GM23338 (cell line): ENCODE measurements at regions not wholly inside any gene's neighbourhood (a gene's known extent, or its start where the extent isn't known, plus 50 kb on each side); places are given as distances from the start of the nearest gene placed in this dataset.

Experiments used
- ATAC-seq: fragments of 200-7000 bp; cut with Tn5 transposase; 3 replicates; pipeline ENCODE4 v1.9.1; 2020
- DNase-seq: peaks from one replicate; pipeline ENCODE4 v3.0.0-alpha.2; 2015; ENCODE audit warnings: low spot score
- H2AFZ ChIP-seq: fragments of 200-600 bp; sonication (generic); 2 replicates; pipeline ENCODE4 v1.8.0; 2016; ENCODE audit warnings: antibody characterized with exemption, mild to moderate bottlenecking, moderate library complexity
- H3F3A ChIP-seq: fragments of 200-600 bp; sonication (generic); replicated peaks from 2 replicates; pipeline ENCODE4 v1.8.0; 2017; ENCODE audit warnings: antibody characterized with exemption, mixed run types, low read depth
- H3K27ac ChIP-seq: fragments of 200-600 bp; sonication (generic); 2 replicates; pipeline ENCODE4 v1.6.1; 2016; ENCODE audit warnings: low read depth
- H3K27me3 ChIP-seq: fragments of 200-600 bp; sonication (generic); 2 replicates; pipeline ENCODE4 v1.8.0; 2016; ENCODE audit warnings: mild to moderate bottlenecking, mixed run types, moderate library complexity; ENCODE audit not compliant: insufficient read depth
- H3K36me3 ChIP-seq: fragments of 200-600 bp; sonication (generic); 2 replicates; pipeline ENCODE4 v1.8.0; 2016; ENCODE audit warnings: mild to moderate bottlenecking; ENCODE audit not compliant: insufficient read depth
- H3K4me1 ChIP-seq: fragments of 200-600 bp; sonication (generic); 2 replicates; pipeline ENCODE4 v1.8.0; 2016; ENCODE audit warnings: mild to moderate bottlenecking, moderate library complexity; ENCODE audit not compliant: insufficient read depth
- H3K4me2 ChIP-seq: fragments of 200-600 bp; sonication (generic); 2 replicates; pipeline ENCODE4 v1.7.1; 2017; ENCODE audit warnings: mixed run types
- H3K4me3 ChIP-seq: fragments of 200-600 bp; sonication (generic); 2 replicates; pipeline ENCODE4 v1.6.1; 2016; ENCODE audit warnings: mixed run types
- H3K79me2 ChIP-seq: fragments of 200-600 bp; sonication (generic); replicated peaks from 2 replicates; pipeline ENCODE4 v1.8.0; 2017; ENCODE audit warnings: mild to moderate bottlenecking; ENCODE audit not compliant: insufficient read depth
- H3K9me2 ChIP-seq: fragments of 200-600 bp; sonication (generic); 2 replicates; pipeline ENCODE4 v1.8.0; 2017; ENCODE audit not compliant: insufficient read depth
- H4K20me1 ChIP-seq: fragments of 200-600 bp; sonication (generic); replicated peaks from 2 replicates; pipeline ENCODE4 v1.8.0; 2017; ENCODE audit warnings: mild to moderate bottlenecking; ENCODE audit not compliant: insufficient read depth
- H3K27ac Mint-ChIP-seq: 2 replicates; pipeline ENCODE4 v1.8.0; 2020; ENCODE audit warnings: inconsistent platforms, mild to moderate bottlenecking, moderate library complexity, mixed read lengths
- H3K27me3 Mint-ChIP-seq: 3 replicates; pipeline ENCODE4 v1.8.0; 2022; ENCODE audit warnings: low read depth, mild to moderate bottlenecking, moderate library complexity, mixed read lengths, inconsistent platforms; ENCODE audit not compliant: insufficient read depth, poor library complexity
- H3K36me3 Mint-ChIP-seq: 3 replicates; pipeline ENCODE4 v1.8.0; 2021; ENCODE audit warnings: low read depth, mild to moderate bottlenecking, inconsistent platforms, moderate library complexity, mixed read lengths
- H3K4me1 Mint-ChIP-seq: 3 replicates; pipeline ENCODE4 v1.8.0; 2020; ENCODE audit warnings: mild to moderate bottlenecking, inconsistent platforms, mixed read lengths
- H3K4me3 Mint-ChIP-seq: 3 replicates; pipeline ENCODE4 v1.8.0; 2021; ENCODE audit warnings: moderate library complexity, mild to moderate bottlenecking, inconsistent platforms, mixed read lengths
- H3K9me3 Mint-ChIP-seq: 3 replicates; pipeline ENCODE4 v1.8.0; 2020; ENCODE audit warnings: moderate library complexity, mild to moderate bottlenecking, inconsistent platforms, mixed read lengths
- CREB1 ChIP-seq: fragments of 250-450 bp; sonication (Bioruptor Pico); IDR thresholded peaks from 2 replicates; pipeline ENCODE4 v1.5.0; 2020; ENCODE audit warnings: low read depth, mild to moderate bottlenecking, moderate library complexity
- CTCF ChIP-seq, 2 experiments: fragments of 200-600 bp in 1 of 2; sonication (generic) in 1 of 2; conservative IDR thresholded peaks; 2 replicates each; pipeline versions ENCODE4 v1.5.1 to v1.6.1; 2016 to 2017; ENCODE audit warnings: antibody characterized with exemption in 2 of 2, low read depth in 2 of 2, mild to moderate bottlenecking in 2 of 2, moderate library complexity in 1 of 2
- ETS1 ChIP-seq: IDR thresholded peaks from 2 replicates; pipeline ENCODE4 v1.6.1; 2016; ENCODE audit warnings: antibody characterized with exemption
- EZH2 ChIP-seq: fragments of 200-600 bp; sonication (generic); IDR thresholded peaks from one replicate; pipeline ENCODE4 v1.8.0; 2017; ENCODE audit warnings: antibody characterized with exemption, mild to moderate bottlenecking, low read depth; ENCODE audit not compliant: unreplicated experiment
- EZH2phosphoT487 ChIP-seq: fragments of 200-600 bp; sonication (generic); IDR thresholded peaks from one replicate; pipeline ENCODE4 v1.8.1; 2018; ENCODE audit warnings: antibody characterized with exemption; ENCODE audit not compliant: unreplicated experiment
- JUNB ChIP-seq: IDR thresholded peaks from one replicate; pipeline ENCODE4 v1.6.1; 2016; ENCODE audit warnings: antibody characterized with exemption; ENCODE audit not compliant: unreplicated experiment
- NANOG ChIP-seq: IDR thresholded peaks from 2 replicates; pipeline ENCODE4 v1.6.1; 2016; ENCODE audit warnings: antibody characterized with exemption, borderline replicate concordance
- POLR2AphosphoS5 ChIP-seq: IDR thresholded peaks from 2 replicates; pipeline ENCODE4 v1.6.1; 2016; ENCODE audit warnings: antibody characterized with exemption, low read depth
- STAT1 ChIP-seq: IDR thresholded peaks from one replicate; pipeline ENCODE4 v1.6.1; 2016; ENCODE audit warnings: antibody characterized with exemption; ENCODE audit not compliant: unreplicated experiment
- ZNF114 ChIP-seq: fragments of 250-450 bp; sonication (Bioruptor Pico); IDR thresholded peaks from 2 replicates; pipeline ENCODE4 v1.5.0; 2020; ENCODE audit warnings: mild to moderate bottlenecking, moderate library complexity
- ZNF331 ChIP-seq: fragments of 250-450 bp; sonication (Bioruptor Pico); IDR thresholded peaks from 2 replicates; pipeline ENCODE4 v1.5.0; 2020; ENCODE audit warnings: low read depth, mild to moderate bottlenecking, moderate library complexity
- TF ChIP-seq, protein P1 (sequence below): fragments of 250-450 bp; sonication (Bioruptor Pico); IDR thresholded peaks from 2 replicates; pipeline ENCODE4 v1.5.0; 2020; ENCODE audit warnings: mild to moderate bottlenecking, moderate library complexity
- TF ChIP-seq, protein P2 (sequence below): IDR thresholded peaks from one replicate; pipeline ENCODE4 v1.6.1; 2018; ENCODE audit warnings: antibody characterized with exemption; ENCODE audit not compliant: unreplicated experiment

GRCh38 chr3:137083332-137083731 is 125.5 kb downstream of the IL20RB start:
- Histone ChIP-seq H3K27ac (no peak overlapping the region), H3F3A (no peaks in the 10 kb centered on the region), H3K4me2 (no peak overlapping the region), H3K27me3 (no peaks in the 10 kb centered on the region), H3K36me3 (no peaks in the 10 kb centered on the region), H2AFZ (no peak overlapping the region), H3K79me2 (no peaks in the 10 kb centered on the region), H3K4me1 (no peaks in the 10 kb centered on the region), H4K20me1 (no peaks in the 10 kb centered on the region), H3K4me3 (no peak overlapping the region), H3K9me2 (0 out of 2 replicates have a peak, but pooled peaks cover 6% of the 10 kb centered on the region)
- Mint-ChIP-seq H3K9me3 (no peaks in the 10 kb centered on the region; the same call in 2 of the 3 replicates), H3K27me3 (peaks cover 3% of the 10 kb centered on the region), H3K36me3 (no peaks in the 10 kb centered on the region), H3K27ac (no peak overlapping the region), H3K4me1 (peaks cover 6% of the 10 kb centered on the region; the same call in 1 of the 3 replicates), H3K4me3 (no peak overlapping the region)
- ATAC-seq (no peak), DNase-seq (no peak)
- TF ChIP-seq ZNF114 (CRISPR knock-in tag) = no peak
- TF ChIP-seq EZH2 = no peak
- no peak for TF ChIP-seq NANOG
- no peak for TF ChIP-seq EZH2phosphoT487
- no peak for TF ChIP-seq POLR2AphosphoS5
- no peak for TF ChIP-seq STAT1
- TF ChIP-seq, protein P1, sequence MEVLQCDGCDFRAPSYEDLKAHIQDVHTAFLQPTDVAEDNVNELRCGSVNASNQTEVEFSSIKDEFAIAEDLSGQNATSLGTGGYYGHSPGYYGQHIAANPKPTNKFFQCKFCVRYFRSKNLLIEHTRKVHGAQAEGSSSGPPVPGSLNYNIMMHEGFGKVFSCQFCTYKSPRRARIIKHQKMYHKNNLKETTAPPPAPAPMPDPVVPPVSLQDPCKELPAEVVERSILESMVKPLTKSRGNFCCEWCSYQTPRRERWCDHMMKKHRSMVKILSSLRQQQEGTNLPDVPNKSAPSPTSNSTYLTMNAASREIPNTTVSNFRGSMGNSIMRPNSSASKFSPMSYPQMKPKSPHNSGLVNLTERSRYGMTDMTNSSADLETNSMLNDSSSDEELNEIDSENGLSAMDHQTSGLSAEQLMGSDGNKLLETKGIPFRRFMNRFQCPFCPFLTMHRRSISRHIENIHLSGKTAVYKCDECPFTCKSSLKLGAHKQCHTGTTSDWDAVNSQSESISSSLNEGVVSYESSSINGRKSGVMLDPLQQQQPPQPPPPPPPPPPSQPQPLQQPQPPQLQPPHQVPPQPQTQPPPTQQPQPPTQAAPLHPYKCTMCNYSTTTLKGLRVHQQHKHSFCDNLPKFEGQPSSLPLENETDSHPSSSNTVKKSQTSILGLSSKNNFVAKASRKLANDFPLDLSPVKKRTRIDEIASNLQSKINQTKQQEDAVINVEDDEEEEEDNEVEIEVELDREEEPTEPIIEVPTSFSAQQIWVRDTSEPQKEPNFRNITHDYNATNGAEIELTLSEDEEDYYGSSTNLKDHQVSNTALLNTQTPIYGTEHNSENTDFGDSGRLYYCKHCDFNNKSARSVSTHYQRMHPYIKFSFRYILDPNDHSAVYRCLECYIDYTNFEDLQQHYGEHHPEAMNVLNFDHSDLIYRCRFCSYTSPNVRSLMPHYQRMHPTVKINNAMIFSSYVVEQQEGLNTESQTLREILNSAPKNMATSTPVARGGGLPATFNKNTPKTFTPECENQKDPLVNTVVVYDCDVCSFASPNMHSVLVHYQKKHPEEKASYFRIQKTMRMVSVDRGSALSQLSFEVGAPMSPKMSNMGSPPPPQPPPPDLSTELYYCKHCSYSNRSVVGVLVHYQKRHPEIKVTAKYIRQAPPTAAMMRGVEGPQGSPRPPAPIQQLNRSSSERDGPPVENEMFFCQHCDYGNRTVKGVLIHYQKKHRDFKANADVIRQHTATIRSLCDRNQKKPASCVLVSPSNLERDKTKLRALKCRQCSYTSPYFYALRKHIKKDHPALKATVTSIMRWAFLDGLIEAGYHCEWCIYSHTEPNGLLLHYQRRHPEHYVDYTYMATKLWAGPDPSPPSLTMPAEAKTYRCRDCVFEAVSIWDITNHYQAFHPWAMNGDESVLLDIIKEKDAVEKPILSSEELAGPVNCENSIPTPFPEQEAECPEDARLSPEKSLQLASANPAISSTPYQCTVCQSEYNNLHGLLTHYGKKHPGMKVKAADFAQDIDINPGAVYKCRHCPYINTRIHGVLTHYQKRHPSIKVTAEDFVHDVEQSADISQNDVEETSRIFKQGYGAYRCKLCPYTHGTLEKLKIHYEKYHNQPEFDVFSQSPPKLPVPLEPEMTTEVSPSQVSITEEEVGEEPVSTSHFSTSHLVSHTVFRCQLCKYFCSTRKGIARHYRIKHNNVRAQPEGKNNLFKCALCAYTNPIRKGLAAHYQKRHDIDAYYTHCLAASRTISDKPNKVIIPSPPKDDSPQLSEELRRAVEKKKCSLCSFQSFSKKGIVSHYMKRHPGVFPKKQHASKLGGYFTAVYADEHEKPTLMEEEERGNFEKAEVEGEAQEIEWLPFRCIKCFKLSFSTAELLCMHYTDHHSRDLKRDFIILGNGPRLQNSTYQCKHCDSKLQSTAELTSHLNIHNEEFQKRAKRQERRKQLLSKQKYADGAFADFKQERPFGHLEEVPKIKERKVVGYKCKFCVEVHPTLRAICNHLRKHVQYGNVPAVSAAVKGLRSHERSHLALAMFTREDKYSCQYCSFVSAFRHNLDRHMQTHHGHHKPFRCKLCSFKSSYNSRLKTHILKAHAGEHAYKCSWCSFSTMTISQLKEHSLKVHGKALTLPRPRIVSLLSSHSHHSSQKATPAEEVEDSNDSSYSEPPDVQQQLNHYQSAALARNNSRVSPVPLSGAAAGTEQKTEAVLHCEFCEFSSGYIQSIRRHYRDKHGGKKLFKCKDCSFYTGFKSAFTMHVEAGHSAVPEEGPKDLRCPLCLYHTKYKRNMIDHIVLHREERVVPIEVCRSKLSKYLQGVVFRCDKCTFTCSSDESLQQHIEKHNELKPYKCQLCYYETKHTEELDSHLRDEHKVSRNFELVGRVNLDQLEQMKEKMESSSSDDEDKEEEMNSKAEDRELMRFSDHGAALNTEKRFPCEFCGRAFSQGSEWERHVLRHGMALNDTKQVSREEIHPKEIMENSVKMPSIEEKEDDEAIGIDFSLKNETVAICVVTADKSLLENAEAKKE (CRISPR knock-in tag) = no peak
- no peak for TF ChIP-seq ZNF331 (CRISPR knock-in tag)
- TF ChIP-seq, protein P2, sequence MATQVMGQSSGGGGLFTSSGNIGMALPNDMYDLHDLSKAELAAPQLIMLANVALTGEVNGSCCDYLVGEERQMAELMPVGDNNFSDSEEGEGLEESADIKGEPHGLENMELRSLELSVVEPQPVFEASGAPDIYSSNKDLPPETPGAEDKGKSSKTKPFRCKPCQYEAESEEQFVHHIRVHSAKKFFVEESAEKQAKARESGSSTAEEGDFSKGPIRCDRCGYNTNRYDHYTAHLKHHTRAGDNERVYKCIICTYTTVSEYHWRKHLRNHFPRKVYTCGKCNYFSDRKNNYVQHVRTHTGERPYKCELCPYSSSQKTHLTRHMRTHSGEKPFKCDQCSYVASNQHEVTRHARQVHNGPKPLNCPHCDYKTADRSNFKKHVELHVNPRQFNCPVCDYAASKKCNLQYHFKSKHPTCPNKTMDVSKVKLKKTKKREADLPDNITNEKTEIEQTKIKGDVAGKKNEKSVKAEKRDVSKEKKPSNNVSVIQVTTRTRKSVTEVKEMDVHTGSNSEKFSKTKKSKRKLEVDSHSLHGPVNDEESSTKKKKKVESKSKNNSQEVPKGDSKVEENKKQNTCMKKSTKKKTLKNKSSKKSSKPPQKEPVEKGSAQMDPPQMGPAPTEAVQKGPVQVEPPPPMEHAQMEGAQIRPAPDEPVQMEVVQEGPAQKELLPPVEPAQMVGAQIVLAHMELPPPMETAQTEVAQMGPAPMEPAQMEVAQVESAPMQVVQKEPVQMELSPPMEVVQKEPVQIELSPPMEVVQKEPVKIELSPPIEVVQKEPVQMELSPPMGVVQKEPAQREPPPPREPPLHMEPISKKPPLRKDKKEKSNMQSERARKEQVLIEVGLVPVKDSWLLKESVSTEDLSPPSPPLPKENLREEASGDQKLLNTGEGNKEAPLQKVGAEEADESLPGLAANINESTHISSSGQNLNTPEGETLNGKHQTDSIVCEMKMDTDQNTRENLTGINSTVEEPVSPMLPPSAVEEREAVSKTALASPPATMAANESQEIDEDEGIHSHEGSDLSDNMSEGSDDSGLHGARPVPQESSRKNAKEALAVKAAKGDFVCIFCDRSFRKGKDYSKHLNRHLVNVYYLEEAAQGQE = no peak
- TF ChIP-seq ETS1 = no peak
- TF ChIP-seq CREB1 (CRISPR knock-in tag) = no peak
- TF ChIP-seq CTCF (conservative IDR thresholded peaks at IDR 0.05; ENCODE audit: low read depth in 2 of 2) = no peak
- TF ChIP-seq JUNB = no peak
